T-helper 1 cell treated with Interleukin-12 subunit alpha and Interleukin-12 subunit beta and Interleukin-4 antibody, amounts not matched to agents 30 ng/mL and 1 ng/mL, for 36 hours (primary cell): ENCODE measurements at regions not wholly inside any gene's neighbourhood (a gene's known extent, or its start where the extent isn't known, plus 50 kb on each side); places are given as distances from the start of the nearest gene placed in this dataset.
"Not testable (repeated sequence)": the region's sequence is repeated elsewhere in the genome, so short reads cannot be mapped to it uniquely, and the experiment has no call there.

Experiments used
- intact Hi-C: fragments of 100-400 bp; cut with micrococcal nuclease; formaldehyde crosslinking; loops from one replicate; pipeline ENCODE4 v1.15.1; 2024

- intact Hi-C loops: not testable (repeated sequence)
Observed at GRCh38 chr6:92952111-92952510, 467.2 kb downstream of the EPHA7 start.

GRCh38 chr6:92945799-92946198 lies 473.6 kb downstream of the EPHA7 start:
- intact Hi-C loops: no loop called here

GRCh38 chr6:92944132-92944531 lies 475.2 kb downstream of the EPHA7 start:
- intact Hi-C loops: no loop called here

DNA sequence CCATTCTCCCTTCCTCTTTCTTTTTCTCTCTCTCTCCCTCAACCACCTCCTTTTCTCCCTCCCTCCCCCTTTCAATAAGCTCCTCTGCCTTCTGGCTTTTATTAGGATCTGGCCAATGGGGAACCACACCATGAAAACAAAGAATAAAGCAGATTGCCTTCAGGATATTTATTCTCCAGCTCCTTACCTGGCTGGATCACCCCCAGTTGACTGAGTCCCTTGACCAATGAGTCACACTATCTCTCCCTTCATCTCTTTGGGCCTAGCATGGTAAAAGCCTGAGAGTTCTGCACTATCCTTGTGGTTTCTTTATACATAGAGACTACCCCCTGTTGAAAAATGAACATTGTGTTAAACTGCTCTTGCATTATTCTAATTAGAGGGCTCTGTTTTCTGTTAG lies 476.8 kb downstream of the EPHA7 start:
- intact Hi-C loops: no loop called here

DNA sequence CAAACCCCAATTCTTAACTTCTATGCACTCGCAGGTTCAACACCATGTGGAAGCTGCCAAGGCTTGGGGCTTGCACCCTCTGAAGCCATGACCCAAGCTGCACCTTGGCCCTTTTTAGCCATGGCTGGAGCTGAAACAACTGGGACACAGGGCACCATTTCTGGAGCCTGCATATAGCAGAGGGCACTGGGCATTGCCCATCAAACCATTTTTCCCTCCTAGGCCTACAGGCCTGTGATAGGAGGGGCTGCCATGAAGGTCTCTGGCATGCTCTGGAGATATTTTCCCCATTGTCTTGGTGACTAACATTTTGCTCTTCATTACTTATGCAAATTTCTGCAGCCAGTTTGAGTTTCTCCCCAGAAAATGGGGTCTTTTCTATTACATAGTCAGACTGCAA lies 484.7 kb downstream of the EPHA7 start:
- intact Hi-C loops: no loop called here

- intact Hi-C loops: no loop called here
Observed at GRCh38 chr6:92930171-92930570, 489.2 kb downstream of the EPHA7 start.

DNA sequence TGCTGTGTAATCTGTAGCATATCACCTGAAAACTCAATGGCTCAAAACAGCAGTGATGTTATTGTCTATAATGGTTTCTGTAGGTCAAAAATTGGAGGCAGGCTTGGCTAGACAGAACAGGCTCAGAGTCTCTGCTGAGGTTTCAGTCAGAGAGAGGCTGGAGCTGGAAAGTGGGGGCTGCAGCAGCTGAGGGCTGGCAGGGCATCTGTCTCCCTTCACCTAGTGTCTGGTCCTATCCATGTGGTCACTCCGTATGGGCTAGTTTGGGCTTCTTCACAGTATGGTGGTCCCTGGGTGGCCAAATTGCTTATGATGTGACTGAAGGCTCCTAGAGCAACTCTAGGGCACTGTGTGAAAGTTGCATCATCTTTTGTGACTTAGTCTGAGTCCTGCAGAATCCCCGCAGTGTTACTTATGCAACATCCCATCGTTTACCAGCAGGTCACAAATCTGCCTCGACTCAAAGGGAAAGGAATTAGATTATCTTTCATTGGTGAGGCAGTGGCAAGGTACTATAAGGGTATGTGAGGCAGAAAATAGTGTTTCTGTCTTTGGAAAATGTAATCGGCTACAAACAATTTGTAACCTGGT lies 497.0 kb downstream of the EPHA7 start:
- intact Hi-C loops: no loop called here

- intact Hi-C loops: no loop called here
Observed at GRCh38 chr6:92915466-92915865, 503.9 kb downstream of the EPHA7 start.

- intact Hi-C loops: no loop called here
Observed at GRCh38 chr6:92911301-92911700, 508.1 kb downstream of the EPHA7 start.

DNA sequence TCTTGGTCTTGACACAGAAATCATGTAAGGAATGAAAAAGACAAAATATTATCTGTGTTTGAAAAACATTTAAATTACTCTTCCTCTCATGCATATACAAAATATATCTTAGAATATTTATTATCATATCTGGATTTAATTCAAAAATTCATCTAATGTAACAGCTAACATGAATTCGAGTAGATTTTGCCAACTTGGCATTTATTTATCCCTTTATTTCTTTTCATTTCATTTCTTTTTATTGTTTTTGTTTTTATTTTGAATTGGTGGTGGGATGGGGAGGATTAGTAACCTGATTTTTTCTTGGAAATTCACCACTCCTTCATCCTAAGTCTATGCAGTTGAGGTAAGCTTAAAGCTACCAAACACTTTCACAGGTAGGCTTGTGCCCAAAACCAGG lies 508.7 kb downstream of the EPHA7 start:
- intact Hi-C loops: no loop called here

DNA sequence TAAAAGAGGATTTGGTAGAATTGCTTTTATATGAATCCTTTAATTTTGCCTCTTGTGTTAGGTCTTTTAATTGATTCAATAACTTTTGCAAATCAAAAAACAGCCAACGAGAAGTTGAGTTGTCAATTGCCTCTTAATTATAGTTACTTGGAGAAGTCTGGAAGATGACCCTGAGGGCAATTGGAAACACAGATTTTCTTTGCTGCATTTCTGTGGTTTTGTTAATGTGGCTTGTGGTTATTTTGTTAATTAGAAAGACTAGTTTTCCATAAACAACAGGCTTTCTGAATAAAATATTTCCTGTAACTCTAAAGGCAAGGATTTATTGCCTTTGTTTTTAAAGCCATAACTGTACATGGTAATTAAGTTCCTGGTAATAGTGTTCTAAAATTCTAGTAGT lies 513.0 kb downstream of the EPHA7 start:
- intact Hi-C loops: no loop called here

DNA sequence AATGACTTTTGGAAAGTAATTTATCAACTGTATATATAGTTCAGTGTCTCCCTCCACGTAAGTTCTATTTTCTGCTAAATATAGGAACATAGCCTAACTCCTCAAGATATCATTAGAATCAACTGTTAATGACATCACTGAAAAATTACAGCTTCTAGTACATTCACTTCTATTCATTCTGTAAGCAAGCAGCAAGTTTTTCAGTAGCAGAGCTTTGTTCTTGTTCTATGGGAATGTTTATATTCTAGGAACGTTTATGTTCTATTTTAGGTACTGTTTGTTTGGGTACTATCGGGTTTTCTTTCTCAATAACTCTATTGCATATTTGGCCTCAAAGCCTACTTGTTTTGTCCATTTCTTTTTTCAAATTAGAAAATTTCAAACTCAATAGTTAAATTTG lies 525.6 kb downstream of the EPHA7 start:
- intact Hi-C loops: no loop called here

DNA sequence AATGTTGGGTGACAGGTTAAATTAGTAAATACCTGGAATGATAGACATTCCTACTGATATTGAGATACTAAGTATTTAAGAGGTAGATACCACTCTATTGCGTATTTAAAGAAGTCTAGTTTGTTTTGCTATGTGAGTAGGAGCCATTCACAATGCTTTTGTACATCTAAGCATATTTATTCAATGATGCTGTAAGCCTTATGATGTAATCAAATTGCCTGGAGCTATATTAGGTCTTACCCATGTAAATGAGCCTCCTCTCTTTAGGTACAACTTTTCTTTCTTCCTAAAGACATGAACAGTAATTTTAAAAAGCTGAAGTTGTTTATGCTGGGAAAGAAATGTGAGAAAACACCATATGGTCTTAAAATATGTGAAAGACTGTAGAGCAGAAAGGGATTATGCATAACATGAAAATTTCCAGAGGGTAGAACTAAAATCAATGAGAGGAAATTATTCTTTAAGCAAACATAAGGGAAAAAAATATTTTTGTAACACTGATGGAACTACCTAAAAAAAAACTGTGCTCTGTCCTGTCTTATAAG lies 526.7 kb downstream of the EPHA7 start:
- intact Hi-C loops: no loop called here

- intact Hi-C loops: no loop called here
Observed at GRCh38 chr6:92888316-92888715, 531.0 kb downstream of the EPHA7 start.

DNA sequence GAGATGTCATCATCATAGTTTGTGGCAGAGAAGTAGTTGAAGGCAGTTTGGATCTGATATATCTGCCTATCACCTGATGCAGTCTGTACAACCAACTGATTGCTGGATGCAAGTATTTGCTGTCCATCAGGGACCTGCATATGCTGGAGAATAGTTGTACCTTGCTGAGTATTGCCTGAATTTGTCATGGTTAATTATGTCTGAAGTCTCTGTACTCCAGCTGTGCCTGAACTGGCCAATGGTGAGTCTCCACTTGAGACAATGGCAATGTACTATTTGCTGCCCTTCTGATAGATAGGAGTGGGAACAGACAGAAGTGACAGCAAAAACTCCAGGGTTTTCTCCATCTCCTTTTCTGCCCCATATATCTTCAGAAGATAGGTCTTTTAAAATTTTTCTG lies 531.5 kb downstream of the EPHA7 start:
- intact Hi-C loops: no loop called here

GRCh38 chr6:92879526-92879925 lies 539.8 kb downstream of the EPHA7 start:
- intact Hi-C loops: no loop called here

DNA sequence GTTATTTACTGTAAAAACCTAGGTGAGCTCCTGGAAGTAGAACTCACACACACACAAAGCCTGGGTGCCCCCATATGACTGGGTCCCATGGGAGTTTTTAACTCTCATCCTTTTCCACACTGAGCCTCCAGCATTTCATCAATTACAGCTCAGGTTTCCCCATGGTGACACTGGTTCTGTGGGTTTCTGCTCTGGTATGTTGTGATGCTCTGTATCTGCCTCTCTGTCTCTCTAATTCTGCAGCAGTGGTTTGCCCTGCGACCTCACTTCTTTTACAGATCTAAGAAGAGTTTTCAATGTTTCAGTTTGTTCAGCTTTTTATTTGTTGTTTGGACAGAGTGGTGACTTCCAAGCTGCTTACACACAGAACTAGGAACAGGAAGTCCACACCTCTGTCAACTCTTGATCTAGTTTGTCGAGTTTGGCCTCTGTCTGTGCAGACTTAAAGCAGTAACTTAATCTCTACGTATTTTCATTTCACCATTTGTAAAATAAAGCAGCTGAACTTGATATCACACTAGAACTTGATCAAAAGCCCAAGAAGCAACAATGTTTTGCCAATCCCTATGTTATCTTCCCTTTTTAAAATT lies 554.3 kb downstream of the EPHA7 start:
- intact Hi-C loops: no loop called here

DNA sequence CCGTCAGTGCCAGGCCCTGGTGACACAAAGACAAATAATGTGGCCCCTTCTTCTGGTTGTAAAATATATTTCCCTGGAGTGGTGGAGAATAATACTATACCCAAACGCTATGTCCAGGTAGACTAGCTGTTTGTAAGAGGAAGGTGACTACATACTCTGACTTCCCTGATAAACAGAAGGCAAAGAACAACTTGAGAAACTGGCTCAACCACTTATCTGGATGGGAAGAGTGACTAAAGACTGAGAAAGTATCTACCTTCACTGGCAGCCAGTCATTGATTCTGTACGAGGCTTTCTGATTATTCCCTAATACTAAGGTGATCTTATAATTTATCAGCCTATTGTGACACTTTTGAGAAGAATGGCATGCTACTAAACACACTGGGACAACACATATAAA lies 569.7 kb downstream of the EPHA7 start:
- intact Hi-C loops: no loop called here

DNA sequence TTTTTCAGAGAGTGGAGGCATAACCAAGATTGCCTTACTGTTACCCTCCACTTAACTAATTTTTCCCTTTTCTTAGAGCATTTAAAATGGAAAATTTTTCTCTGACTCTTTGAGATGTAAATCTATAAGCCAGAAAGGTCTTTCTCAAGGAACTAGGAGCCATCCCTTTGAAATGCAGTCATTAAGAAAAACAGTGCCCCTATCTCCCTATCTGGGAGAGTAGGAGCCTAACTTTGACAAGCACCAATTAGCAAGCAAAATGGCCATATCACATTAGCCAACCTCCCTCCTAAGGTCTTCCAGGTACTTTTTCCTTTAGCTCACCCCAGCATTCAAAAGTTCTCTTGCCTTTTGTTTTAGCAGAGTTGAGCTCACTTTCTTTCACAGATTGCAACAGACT lies 570.5 kb downstream of the EPHA7 start:
- intact Hi-C loops: no loop called here

DNA sequence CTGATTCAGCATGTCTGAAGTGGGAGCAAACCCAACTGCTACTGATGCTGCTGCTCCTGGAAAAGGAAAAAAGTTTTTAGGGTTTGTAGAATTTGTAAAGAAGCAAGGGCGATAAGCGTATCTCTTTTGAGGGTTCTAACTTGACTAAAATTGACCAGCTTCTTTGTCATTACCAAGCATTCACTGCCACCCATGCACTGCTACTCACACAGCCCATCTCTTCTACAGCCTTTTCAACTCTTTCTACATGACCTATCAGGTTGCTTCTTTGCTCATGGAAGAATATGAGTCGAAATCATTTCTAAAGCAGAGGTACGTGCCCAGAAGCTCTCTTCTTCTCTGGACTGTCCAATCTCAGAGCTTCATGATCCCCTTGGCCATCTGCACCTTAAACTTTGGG lies 570.9 kb downstream of the EPHA7 start:
- intact Hi-C loops: no loop called here

DNA sequence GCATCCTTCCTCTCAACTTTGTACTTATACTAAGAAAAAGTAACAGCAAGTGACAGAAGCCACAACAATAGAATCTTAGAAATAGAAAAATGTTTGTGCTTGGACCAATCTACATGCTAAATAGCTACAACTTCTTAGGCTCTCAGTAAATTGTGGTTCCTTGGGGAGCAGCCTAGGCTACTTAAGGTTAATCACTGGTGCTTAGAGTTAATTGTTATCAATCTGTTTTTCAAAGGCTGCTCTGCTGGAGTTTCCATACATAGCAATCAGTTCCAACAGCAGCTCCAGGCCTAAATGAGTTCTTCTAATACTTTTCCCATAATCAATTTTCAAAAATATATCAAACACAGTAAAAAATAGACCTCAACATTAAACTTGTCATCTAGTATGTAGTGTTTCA lies 571.4 kb downstream of the EPHA7 start:
- intact Hi-C loops: no loop called here

- intact Hi-C loops: no loop called here
Observed at GRCh38 chr6:92840246-92840930, 579.0 kb downstream of the EPHA7 start.

GRCh38 chr6:92828788-92829187 lies 590.6 kb downstream of the EPHA7 start:
- intact Hi-C loops: no loop called here
